DND-41 (cell line): ENCODE measurements at regions not wholly inside any gene's neighbourhood (a gene's known extent, or its start where the extent isn't known, plus 50 kb on each side); places are given as distances from the start of the nearest gene placed in this dataset.
"Not testable (repeated sequence)": the region's sequence is repeated elsewhere in the genome, so short reads cannot be mapped to it uniquely, and the experiment has no call there.

Experiments used
- ATAC-seq: fragments of 200-7000 bp; cut with Tn5 transposase; 3 replicates; pipeline ENCODE4 v1.9.1; 2021; ENCODE audit warnings: low read depth; ENCODE audit not compliant: insufficient read depth
- DNase-seq: peaks from one replicate; pipeline ENCODE4 v3.0.0-alpha.2; 2020
- H2AFZ ChIP-seq: 2 replicates; pipeline ENCODE4 v1.6.0; 2012; ENCODE audit warnings: low read depth, low read length
- H3K27ac ChIP-seq: 2 replicates; pipeline ENCODE4 v1.5.1; 2012; ENCODE audit warnings: low read length, inconsistent platforms
- H3K27me3 ChIP-seq: fragments of 200-600 bp; sonication (generic); 2 replicates; pipeline ENCODE4 v1.6.0; 2012; ENCODE audit warnings: low read length, mild to moderate bottlenecking, inconsistent platforms; ENCODE audit not compliant: insufficient read depth, poor library complexity
- H3K36me3 ChIP-seq: 2 replicates; pipeline ENCODE4 v1.5.1; 2012; ENCODE audit warnings: low read length, inconsistent platforms; ENCODE audit not compliant: insufficient read depth
- H3K4me1 ChIP-seq: 2 replicates; pipeline ENCODE4 v1.5.1; 2012; ENCODE audit warnings: mild to moderate bottlenecking, low read length; ENCODE audit not compliant: insufficient read depth
- H3K4me2 ChIP-seq: 2 replicates; pipeline ENCODE4 v1.6.0; 2012; ENCODE audit warnings: mild to moderate bottlenecking, moderate library complexity, low read length, inconsistent platforms; ENCODE audit not compliant: insufficient read depth
- H3K4me3 ChIP-seq, 2 experiments: fragments of 200-600 bp in 1 of 2; shearing (Covaris generic) in 1 of 2; 2 replicates each; pipeline ENCODE4 v1.5.1; 2012 to 2016; ENCODE audit warnings: inconsistent platforms in 2 of 2, low read length in 2 of 2, mild to moderate bottlenecking in 2 of 2, low read depth in 1 of 2, moderate library complexity in 1 of 2
- H3K79me2 ChIP-seq: 2 replicates; pipeline ENCODE4 v1.6.0; 2012; ENCODE audit warnings: low read length, inconsistent platforms; ENCODE audit not compliant: insufficient read depth
- H3K9ac ChIP-seq: 2 replicates; pipeline ENCODE4 v1.6.0; 2012; ENCODE audit warnings: low read depth, mild to moderate bottlenecking, inconsistent platforms, low read length, moderate library complexity
- H3K9me3 ChIP-seq: 2 replicates; pipeline ENCODE4 v1.5.1; 2012; ENCODE audit warnings: low read length, moderate library complexity, mild to moderate bottlenecking, inconsistent platforms; ENCODE audit not compliant: insufficient read depth, severe bottlenecking
- H4K20me1 ChIP-seq: 2 replicates; pipeline ENCODE4 v1.6.0; 2012; ENCODE audit warnings: low read length; ENCODE audit not compliant: insufficient read depth
- EZH2 ChIP-seq: IDR thresholded peaks from 3 replicates; pipeline ENCODE4 v1.6.1; 2012; ENCODE audit warnings: borderline replicate concordance, low read depth, mild to moderate bottlenecking, moderate library complexity, low read length, inconsistent platforms; ENCODE audit not compliant: severe bottlenecking
- TF ChIP-seq, protein P1 (sequence below): IDR thresholded peaks from 2 replicates; pipeline ENCODE4 v1.5.1; 2012; ENCODE audit warnings: borderline replicate concordance, low read length, moderate library complexity, mild to moderate bottlenecking; ENCODE audit not compliant: poor library complexity, severe bottlenecking; ENCODE audit errors: extremely low read depth

DNA sequence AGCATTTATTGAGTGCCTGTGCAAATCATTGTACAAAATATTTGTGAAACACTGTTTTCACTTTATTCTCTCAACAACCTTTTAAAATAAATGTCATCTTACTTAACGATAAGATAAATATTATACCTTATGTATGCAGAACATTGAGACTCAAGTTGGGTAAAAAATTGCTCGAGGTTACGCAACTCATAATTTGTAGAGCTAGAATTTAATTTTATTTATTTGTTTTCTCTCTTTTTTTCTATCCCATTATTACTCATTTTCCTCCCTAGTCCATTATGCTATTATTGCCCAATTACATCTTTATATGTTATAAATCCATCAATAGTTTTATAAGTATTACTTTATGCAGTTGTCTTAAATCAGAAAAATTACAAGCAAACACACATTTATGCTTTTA lies 77.4 kb upstream of the ELOVL5 start:
- TF ChIP-seq, protein P1, sequence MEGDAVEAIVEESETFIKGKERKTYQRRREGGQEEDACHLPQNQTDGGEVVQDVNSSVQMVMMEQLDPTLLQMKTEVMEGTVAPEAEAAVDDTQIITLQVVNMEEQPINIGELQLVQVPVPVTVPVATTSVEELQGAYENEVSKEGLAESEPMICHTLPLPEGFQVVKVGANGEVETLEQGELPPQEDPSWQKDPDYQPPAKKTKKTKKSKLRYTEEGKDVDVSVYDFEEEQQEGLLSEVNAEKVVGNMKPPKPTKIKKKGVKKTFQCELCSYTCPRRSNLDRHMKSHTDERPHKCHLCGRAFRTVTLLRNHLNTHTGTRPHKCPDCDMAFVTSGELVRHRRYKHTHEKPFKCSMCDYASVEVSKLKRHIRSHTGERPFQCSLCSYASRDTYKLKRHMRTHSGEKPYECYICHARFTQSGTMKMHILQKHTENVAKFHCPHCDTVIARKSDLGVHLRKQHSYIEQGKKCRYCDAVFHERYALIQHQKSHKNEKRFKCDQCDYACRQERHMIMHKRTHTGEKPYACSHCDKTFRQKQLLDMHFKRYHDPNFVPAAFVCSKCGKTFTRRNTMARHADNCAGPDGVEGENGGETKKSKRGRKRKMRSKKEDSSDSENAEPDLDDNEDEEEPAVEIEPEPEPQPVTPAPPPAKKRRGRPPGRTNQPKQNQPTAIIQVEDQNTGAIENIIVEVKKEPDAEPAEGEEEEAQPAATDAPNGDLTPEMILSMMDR, result no peak
- H3K4me1 ChIP-seq, result no peaks in the 10 kb centered on the region
- H3K9ac ChIP-seq, result no peak overlapping the region
- H3K79me2 ChIP-seq, result no peaks in the 10 kb centered on the region
- H3K27me3 ChIP-seq, result no peaks in the 10 kb centered on the region
- no peak overlapping the region for H3K4me2 ChIP-seq
- H3K4me3 ChIP-seq, result no peak overlapping the region
- ATAC-seq, result no peak
- no peak overlapping the region for H3K27ac ChIP-seq
- H3K36me3 ChIP-seq, result no peaks in the 10 kb centered on the region
- no peaks in the 10 kb centered on the region for H3K9me3 ChIP-seq
- DNase-seq, result no peak
- H2AFZ ChIP-seq, result no peak overlapping the region
- H4K20me1 ChIP-seq, result no peaks in the 10 kb centered on the region

DNA sequence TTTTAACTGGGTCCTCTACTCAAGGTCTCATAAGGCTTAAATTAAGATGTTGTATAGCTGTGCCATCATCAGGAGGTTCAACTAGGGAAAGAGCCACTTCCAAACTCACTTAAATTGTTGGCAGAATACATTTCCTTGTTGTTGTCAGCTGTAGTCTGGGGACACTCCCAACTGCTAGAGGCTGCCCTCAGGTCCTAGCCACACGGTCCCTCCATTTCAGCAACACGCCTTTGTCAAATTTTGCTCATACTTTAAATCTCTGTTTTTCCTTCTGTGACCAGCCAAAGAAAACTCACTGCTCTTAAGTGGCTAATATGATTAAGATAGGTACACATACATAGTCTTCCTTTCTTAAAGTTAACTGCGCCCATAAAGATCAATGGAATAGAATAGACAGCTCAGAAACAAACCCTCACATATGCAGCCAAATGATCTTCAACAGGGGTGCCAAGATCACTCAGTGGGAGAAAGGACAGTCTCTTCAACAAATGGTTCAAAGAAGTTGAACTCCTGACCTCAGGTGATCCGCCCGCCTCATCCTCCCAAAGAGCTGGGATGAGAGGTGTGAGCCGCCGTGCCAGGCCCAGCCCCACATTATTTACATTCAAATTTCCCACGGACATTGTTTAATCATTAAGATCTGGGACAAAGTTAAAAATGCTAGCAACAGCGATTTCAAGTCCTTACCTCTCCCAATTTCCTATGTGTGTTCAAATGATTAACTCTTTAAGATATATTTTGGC lies 76.4 kb upstream of the ELOVL5 start:
- Histone ChIP-seq H3K27me3 (no peaks in the 10 kb centered on the region), H3K79me2 (no peaks in the 10 kb centered on the region), H4K20me1 (no peaks in the 10 kb centered on the region), H3K4me2 (no peak overlapping the region), H3K4me3 (no peak overlapping the region), H3K4me1 (no peaks in the 10 kb centered on the region), H2AFZ (no peak overlapping the region), H3K9ac (no peak overlapping the region), H3K9me3 (no peaks in the 10 kb centered on the region), H3K27ac (no peak overlapping the region), H3K36me3 (no peaks in the 10 kb centered on the region)
- no peak for DNase-seq
- no peak for TF ChIP-seq EZH2
- TF ChIP-seq, protein P1, result no peak
- ATAC-seq, result no peak

DNA sequence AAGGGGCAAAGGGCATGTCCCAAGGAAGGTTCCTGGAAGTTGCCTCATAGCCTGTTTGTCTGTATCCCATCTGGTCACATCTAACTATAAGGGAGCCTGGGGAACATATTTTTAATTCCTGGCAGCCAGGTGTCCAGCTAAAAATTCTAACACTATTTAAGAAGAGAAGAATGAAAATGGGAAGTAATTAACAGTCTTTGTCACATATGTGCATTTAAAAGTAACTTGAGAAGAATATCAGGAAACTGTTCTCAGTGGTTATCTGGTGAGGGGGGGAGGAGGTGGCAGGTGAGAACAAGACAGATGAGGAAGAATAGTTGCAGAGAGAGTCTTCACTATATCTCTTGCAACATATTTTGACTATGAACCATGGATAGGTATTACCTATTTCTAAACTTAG lies 75.5 kb upstream of the ELOVL5 start:
- Histone ChIP-seq H4K20me1 (no peaks in the 10 kb centered on the region), H3K36me3 (no peaks in the 10 kb centered on the region), H3K27me3 (no peaks in the 10 kb centered on the region), H3K4me1 (no peaks in the 10 kb centered on the region), H3K4me2 (no peak overlapping the region), H3K9ac (no peak overlapping the region), H2AFZ (no peak overlapping the region), H3K79me2 (no peaks in the 10 kb centered on the region), H3K27ac (no peak overlapping the region), H3K9me3 (no peaks in the 10 kb centered on the region), H3K4me3 (no peak overlapping the region)
- DNase-seq, result no peak
- ATAC-seq, result no peak
- TF ChIP-seq, protein P1, result no peak
- no peak for TF ChIP-seq EZH2

DNA sequence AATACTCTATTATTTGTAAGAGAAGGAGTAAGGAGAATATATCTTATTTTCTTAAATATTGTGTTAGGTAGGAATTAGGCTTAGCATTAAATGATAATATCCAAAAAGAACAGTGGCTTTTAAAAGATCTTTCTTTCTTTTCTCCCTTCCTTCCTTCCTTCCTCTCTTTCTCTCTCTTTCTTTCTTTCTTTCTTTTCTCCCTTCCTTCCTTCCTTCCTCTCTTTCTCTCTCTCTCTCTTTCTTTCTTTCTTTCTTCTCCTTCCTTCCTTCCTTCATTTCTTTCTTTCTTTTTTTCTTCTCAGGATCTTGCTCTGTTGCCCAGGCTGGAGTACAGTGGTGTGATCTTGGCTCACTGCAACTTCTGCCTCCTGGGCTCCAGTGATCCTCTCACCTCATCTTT lies 74.8 kb upstream of the ELOVL5 start:
- not testable (repeated sequence) for H3K4me1 ChIP-seq, DNase-seq, H3K4me3 ChIP-seq, H3K27me3 ChIP-seq, H3K9me3 ChIP-seq, H4K20me1 ChIP-seq, H3K27ac ChIP-seq, H2AFZ ChIP-seq, ATAC-seq, H3K4me2 ChIP-seq, H3K79me2 ChIP-seq, H3K36me3 ChIP-seq, H3K9ac ChIP-seq
